ENCODE measurements at regions not wholly inside any gene's neighbourhood (a gene's known extent, or its start where the extent isn't known, plus 50 kb on each side); places are given as distances from the start of the nearest gene placed in this dataset.

DNA sequence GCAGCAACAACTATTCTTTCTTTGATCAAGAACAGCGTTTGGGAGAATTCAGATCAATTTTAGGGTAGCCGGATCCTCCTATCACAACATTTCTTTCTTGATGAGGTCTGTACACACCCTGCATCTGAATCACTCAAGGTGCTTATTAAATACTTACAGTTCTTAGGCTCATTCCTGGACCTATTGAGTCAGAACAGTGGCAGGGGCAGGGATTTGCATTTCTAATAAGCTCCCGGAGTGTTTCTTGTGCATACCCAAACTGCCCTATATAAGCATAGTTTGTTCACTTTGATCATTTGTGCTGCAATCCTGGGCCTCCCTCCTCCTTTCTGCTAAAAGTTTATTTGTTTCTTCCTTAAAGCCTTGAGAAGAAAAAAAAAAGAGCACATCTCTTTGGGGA lies 80.5 kb upstream of the RPH3A start:
- Histone ChIP-seq H2AFZ (ENCODE audit: low read depth, low read length, poor library complexity, severe bottlenecking) (no peak overlapping the region), H3K36me3 (ENCODE audit: control insufficient read depth in 1 of 2, insufficient read depth in 2 of 2, low read length in 2 of 2) (no peaks in the 10 kb centered on the region), H4K20me1 (ENCODE audit: insufficient read depth) (no peaks in the 10 kb centered on the region), H3K27ac (ENCODE audit: low read depth, low read length) (no peak overlapping the region), H3K27me3 (ENCODE audit: insufficient read depth, low read length) (peaks cover 40% of the 10 kb centered on the region), H3K4me1 (ENCODE audit: control insufficient read depth in 1 of 2, insufficient read depth in 2 of 2, low read length in 2 of 2) (no peaks in the 10 kb centered on the region), H3K79me2 (ENCODE audit: insufficient read depth, low read length) (no peaks in the 10 kb centered on the region), H3K9ac (ENCODE audit: low read length) (no peak overlapping the region), H3K9me3 (ENCODE audit: control insufficient read depth in 1 of 2, insufficient read depth in 1 of 2, low read depth in 1 of 2, low read length in 2 of 2) (no peaks in the 10 kb centered on the region), H3K4me3 (replicated peaks in 1 of 2; ENCODE audit: low read depth in 1 of 2, low read length in 2 of 2) (no peak overlapping the region), H3K4me2 (ENCODE audit: low read length) (no peak overlapping the region), H3K9me2 (ENCODE audit: insufficient read depth) (no peaks in the 10 kb centered on the region)
- BruUV-seq (replicated peaks): no TSS peak
- ChIA-PET RAD21 (ENCODE audit: low non-redundant PET in 1 of 2, low total read pairs in 2 of 2, uncharacterized antibody in 2 of 2, unreplicated experiment in 2 of 2) (no interaction called here), POLR2A (no interaction called here), CTCF (no interaction called here)
- intact Hi-C loops (cut with micrococcal nuclease): no loop called here
- no peak for ATAC-seq
- TF ChIP-seq, protein P1, sequence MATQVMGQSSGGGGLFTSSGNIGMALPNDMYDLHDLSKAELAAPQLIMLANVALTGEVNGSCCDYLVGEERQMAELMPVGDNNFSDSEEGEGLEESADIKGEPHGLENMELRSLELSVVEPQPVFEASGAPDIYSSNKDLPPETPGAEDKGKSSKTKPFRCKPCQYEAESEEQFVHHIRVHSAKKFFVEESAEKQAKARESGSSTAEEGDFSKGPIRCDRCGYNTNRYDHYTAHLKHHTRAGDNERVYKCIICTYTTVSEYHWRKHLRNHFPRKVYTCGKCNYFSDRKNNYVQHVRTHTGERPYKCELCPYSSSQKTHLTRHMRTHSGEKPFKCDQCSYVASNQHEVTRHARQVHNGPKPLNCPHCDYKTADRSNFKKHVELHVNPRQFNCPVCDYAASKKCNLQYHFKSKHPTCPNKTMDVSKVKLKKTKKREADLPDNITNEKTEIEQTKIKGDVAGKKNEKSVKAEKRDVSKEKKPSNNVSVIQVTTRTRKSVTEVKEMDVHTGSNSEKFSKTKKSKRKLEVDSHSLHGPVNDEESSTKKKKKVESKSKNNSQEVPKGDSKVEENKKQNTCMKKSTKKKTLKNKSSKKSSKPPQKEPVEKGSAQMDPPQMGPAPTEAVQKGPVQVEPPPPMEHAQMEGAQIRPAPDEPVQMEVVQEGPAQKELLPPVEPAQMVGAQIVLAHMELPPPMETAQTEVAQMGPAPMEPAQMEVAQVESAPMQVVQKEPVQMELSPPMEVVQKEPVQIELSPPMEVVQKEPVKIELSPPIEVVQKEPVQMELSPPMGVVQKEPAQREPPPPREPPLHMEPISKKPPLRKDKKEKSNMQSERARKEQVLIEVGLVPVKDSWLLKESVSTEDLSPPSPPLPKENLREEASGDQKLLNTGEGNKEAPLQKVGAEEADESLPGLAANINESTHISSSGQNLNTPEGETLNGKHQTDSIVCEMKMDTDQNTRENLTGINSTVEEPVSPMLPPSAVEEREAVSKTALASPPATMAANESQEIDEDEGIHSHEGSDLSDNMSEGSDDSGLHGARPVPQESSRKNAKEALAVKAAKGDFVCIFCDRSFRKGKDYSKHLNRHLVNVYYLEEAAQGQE (IDR thresholded peaks at IDR 0.05; ENCODE audit: low read depth): no peak
- TF ChIP-seq FOSL1 (IDR thresholded peaks at IDR 0.05; ENCODE audit: low read depth) (no peak), CBX3 (IDR thresholded peaks at IDR 0.05; ENCODE audit: low read depth) (no peak), EZH2phosphoT487 (IDR thresholded peaks at IDR 0.05; ENCODE audit: borderline replicate concordance) (no peak)
- no peak for DNase-seq (ENCODE audit: low read depth, low spot score)

DNA sequence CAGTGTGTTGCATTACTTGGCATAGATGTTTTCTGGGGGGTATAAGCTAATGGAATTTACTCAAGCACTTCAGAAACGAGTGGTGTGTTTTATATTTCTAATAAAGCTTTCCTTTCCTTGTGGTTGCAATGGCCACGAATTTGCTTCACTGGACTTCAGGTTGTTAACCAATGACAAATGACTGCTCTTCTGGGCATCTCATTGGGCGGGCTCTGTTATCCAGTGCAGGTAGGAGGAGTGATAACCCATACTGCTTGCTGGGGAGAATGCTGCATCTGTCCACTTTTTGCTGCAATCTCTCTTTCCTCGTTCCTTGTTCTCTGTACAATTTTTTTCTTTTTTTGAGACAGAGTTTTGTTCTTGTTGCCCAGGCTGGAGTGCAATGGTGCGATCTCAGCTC lies 80.0 kb upstream of the RPH3A start:
- Histone ChIP-seq H2AFZ (ENCODE audit: low read depth, low read length, poor library complexity, severe bottlenecking) (no peak overlapping the region), H3K9ac (ENCODE audit: low read length) (no peak overlapping the region), H3K9me3 (ENCODE audit: control insufficient read depth in 1 of 2, insufficient read depth in 1 of 2, low read depth in 1 of 2, low read length in 2 of 2) (no peaks in the 10 kb centered on the region), H3K9me2 (ENCODE audit: insufficient read depth) (no peaks in the 10 kb centered on the region), H3K79me2 (ENCODE audit: insufficient read depth, low read length) (no peaks in the 10 kb centered on the region), H3K27ac (ENCODE audit: low read depth, low read length) (no peak overlapping the region), H3K27me3 (ENCODE audit: insufficient read depth, low read length) (peaks cover 35% of the 10 kb centered on the region; the same call in 1 of the 2 replicates), H3K4me1 (ENCODE audit: control insufficient read depth in 1 of 2, insufficient read depth in 2 of 2, low read length in 2 of 2) (no peaks in the 10 kb centered on the region), H3K4me3 (replicated peaks in 1 of 2; ENCODE audit: low read depth in 1 of 2, low read length in 2 of 2) (no peak overlapping the region), H4K20me1 (ENCODE audit: insufficient read depth) (no peaks in the 10 kb centered on the region), H3K4me2 (ENCODE audit: low read length) (no peak overlapping the region), H3K36me3 (ENCODE audit: control insufficient read depth in 1 of 2, insufficient read depth in 2 of 2, low read length in 2 of 2) (no peaks in the 10 kb centered on the region)
- ChIA-PET POLR2A (no interaction called here), RAD21 (ENCODE audit: low non-redundant PET in 1 of 2, low total read pairs in 2 of 2, uncharacterized antibody in 2 of 2, unreplicated experiment in 2 of 2) (no interaction called here), CTCF (no interaction called here)
- no TSS peak for BruUV-seq (replicated peaks)
- ATAC-seq (no peak), DNase-seq (ENCODE audit: low read depth, low spot score) (no peak)
- intact Hi-C loops (cut with micrococcal nuclease): no loop called here
- TF ChIP-seq FOSL1 (IDR thresholded peaks at IDR 0.05; ENCODE audit: low read depth): no peak
- TF ChIP-seq TCF7L2 (IDR thresholded peaks at IDR 0.05; ENCODE audit: borderline replicate concordance, extremely low read depth, insufficient read depth, insufficient read length): no peak
- TF ChIP-seq, protein P2, sequence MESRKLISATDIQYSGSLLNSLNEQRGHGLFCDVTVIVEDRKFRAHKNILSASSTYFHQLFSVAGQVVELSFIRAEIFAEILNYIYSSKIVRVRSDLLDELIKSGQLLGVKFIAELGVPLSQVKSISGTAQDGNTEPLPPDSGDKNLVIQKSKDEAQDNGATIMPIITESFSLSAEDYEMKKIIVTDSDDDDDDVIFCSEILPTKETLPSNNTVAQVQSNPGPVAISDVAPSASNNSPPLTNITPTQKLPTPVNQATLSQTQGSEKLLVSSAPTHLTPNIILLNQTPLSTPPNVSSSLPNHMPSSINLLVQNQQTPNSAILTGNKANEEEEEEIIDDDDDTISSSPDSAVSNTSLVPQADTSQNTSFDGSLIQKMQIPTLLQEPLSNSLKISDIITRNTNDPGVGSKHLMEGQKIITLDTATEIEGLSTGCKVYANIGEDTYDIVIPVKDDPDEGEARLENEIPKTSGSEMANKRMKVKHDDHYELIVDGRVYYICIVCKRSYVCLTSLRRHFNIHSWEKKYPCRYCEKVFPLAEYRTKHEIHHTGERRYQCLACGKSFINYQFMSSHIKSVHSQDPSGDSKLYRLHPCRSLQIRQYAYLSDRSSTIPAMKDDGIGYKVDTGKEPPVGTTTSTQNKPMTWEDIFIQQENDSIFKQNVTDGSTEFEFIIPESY (IDR thresholded peaks at IDR 0.05; ENCODE audit: extremely low read depth, insufficient replicate concordance, low read length): no peak
- TF ChIP-seq SP1 (IDR thresholded peaks at IDR 0.05; ENCODE audit: low read depth): no peak
- no peak for TF ChIP-seq EZH2phosphoT487 (IDR thresholded peaks at IDR 0.05; ENCODE audit: borderline replicate concordance)
- TF ChIP-seq EGR1 (IDR thresholded peaks at IDR 0.05; ENCODE audit: low read depth): no peak
- TF ChIP-seq, protein P3, sequence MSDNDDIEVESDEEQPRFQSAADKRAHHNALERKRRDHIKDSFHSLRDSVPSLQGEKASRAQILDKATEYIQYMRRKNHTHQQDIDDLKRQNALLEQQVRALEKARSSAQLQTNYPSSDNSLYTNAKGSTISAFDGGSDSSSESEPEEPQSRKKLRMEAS (IDR thresholded peaks at IDR 0.05): no peak
- TF ChIP-seq POLR2AphosphoS5 (IDR thresholded peaks at IDR 0.05; ENCODE audit: low read depth, low read length): no peak
- TF ChIP-seq ZFX (IDR thresholded peaks at IDR 0.05): no peak
- no peak for TF ChIP-seq CBX3 (IDR thresholded peaks at IDR 0.05; ENCODE audit: low read depth)
- TF ChIP-seq JUND (IDR thresholded peaks at IDR 0.05): no peak
- TF ChIP-seq, protein P4, sequence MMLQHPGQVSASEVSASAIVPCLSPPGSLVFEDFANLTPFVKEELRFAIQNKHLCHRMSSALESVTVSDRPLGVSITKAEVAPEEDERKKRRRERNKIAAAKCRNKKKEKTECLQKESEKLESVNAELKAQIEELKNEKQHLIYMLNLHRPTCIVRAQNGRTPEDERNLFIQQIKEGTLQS (IDR thresholded peaks at IDR 0.05): no peak
